COLO829 (cell line): ENCODE measurements at regions not wholly inside any gene's neighbourhood (a gene's known extent, or its start where the extent isn't known, plus 50 kb on each side); places are given as distances from the start of the nearest gene placed in this dataset.
A peak's percentile ranks its signal among the peaks of the same experiment; 100 is the strongest.
"Not testable (repeated sequence)": the region's sequence is repeated elsewhere in the genome, so short reads cannot be mapped to it uniquely, and the experiment has no call there.

ENCODE experiments used
- DNase-seq: peaks from one replicate; pipeline ENCODE4 v3.0.0; 2012; ENCODE audit warnings: low spot score

- no peak for DNase-seq
Measured at GRCh38 chr14:61167642-61168041, 113.5 kb downstream of the TMEM30B start.

GRCh38 chr14:61160798-61161197, 120.3 kb downstream of the TMEM30B start:
- no peak for DNase-seq

GRCh38 chr14:61154641-61155040, 126.5 kb downstream of the TMEM30B start:
- DNase-seq: no peak

GRCh38 chr14:61153914-61154545, 127.1 kb downstream of the TMEM30B start:
- no peak for DNase-seq

- no peak for DNase-seq
Measured at GRCh38 chr14:61153431-61153830, 127.7 kb downstream of the TMEM30B start.

GRCh38 chr14:61152851-61153364, 128.2 kb downstream of the TMEM30B start:
- DNase-seq: peak; percentile 53

- no peak for DNase-seq
Measured at GRCh38 chr14:61151251-61151650, 129.9 kb downstream of the TMEM30B start.

GRCh38 chr14:61150851-61151250, 130.3 kb downstream of the TMEM30B start:
- no peak for DNase-seq

GRCh38 chr14:61149896-61150295, 131.2 kb downstream of the TMEM30B start:
- no peak for DNase-seq

- DNase-seq: no peak
Measured at GRCh38 chr14:61148742-61149350, 132.3 kb downstream of the TMEM30B start.

- DNase-seq: peak; percentile 88
Measured at GRCh38 chr14:61147831-61148549, 133.1 kb downstream of the TMEM30B start.

- peak; percentile 35 for DNase-seq
Measured at GRCh38 chr14:61147381-61147821, 133.7 kb downstream of the TMEM30B start.

GRCh38 chr14:61146899-61147298, 134.2 kb downstream of the TMEM30B start:
- no peak for DNase-seq

GRCh38 chr14:61145903-61146481, 135.1 kb downstream of the TMEM30B start:
- no peak for DNase-seq

- no peak for DNase-seq
Measured at GRCh38 chr14:61145034-61145902, 135.9 kb downstream of the TMEM30B start.

- not testable (repeated sequence) for DNase-seq
Measured at GRCh38 chr14:61144117-61145033, 136.8 kb downstream of the TMEM30B start.

GRCh38 chr14:61140872-61141271, 140.3 kb downstream of the TMEM30B start:
- DNase-seq: no peak

- DNase-seq: no peak
Measured at GRCh38 chr14:61140271-61140670, 140.9 kb downstream of the TMEM30B start.

- no peak for DNase-seq
Measured at GRCh38 chr14:61139006-61139599, 142.0 kb downstream of the TMEM30B start.

- DNase-seq: no peak
Measured at GRCh38 chr14:61132894-61133293, 148.2 kb downstream of the TMEM30B start.
